HepG2 (cell line): ENCODE measurements at regions not wholly inside any gene's neighbourhood (a gene's known extent, or its start where the extent isn't known, plus 50 kb on each side); places are given as distances from the start of the nearest gene placed in this dataset.

Experiments used
- ATAC-seq: fragments of 200-7000 bp; cut with Tn5 transposase; 3 replicates; pipeline ENCODE4 v1.9.1; 2020; ENCODE audit warnings: mild to moderate bottlenecking, moderate library complexity
- BruUV-seq: library from RNA; stranded (reverse); fragments of 400-500 nt; replicated peaks from 2 replicates; lab custom pipeline; 2021; lab: Mats Ljungman, UMichigan
- CTCF ChIA-PET: fragments of 300-600 bp; formaldehyde crosslinking; extraction: SDS; loops from one replicate; lab custom pipeline; 2021; ENCODE audit warnings: low total read pairs, inconsistent platforms, low intra/inter-chr PET ratio; lab: Yijun Ruan, JAX
- POLR2A ChIA-PET: fragments of 350-600 bp; sonication (Branson Sonifier 250); formaldehyde crosslinking; loops from one replicate; lab custom pipeline; 2020; ENCODE audit warnings: antibody characterized with exemption, inconsistent platforms; lab: Yijun Ruan, JAX
- DNase-seq: peaks from one replicate; pipeline ENCODE4 v3.0.0-alpha.2; 2015; ENCODE audit warnings: low spot score
- FAIRE-seq: peaks from 3 replicates; lab custom pipeline; 2011; peaks lifted over from hg19 to GRCh38; lab: Jason Lieb, UNC
- H2AFZ ChIP-seq: one replicate; pipeline ENCODE4 v1.6.1; 2011; ENCODE audit warnings: low read length, inconsistent platforms
- H3K27ac ChIP-seq: fragments of 300-600 bp; 3 replicates; pipeline ENCODE4 v1.8.0; 2011; ENCODE audit warnings: mixed run types, mild to moderate bottlenecking, mixed read lengths, low read length, inconsistent platforms; ENCODE audit not compliant: insufficient read depth; ENCODE audit errors: extremely low read length
- H3K27me3 ChIP-seq, 2 experiments: fragments of 200-600 bp in 1 of 2; 2 replicates in 1 of 2; 3 replicates in 1 of 2; pipeline versions ENCODE4 v1.6.0 to v1.8.0; 2011; ENCODE audit warnings: low read length in 2 of 2, mild to moderate bottlenecking in 2 of 2, moderate library complexity in 2 of 2, inconsistent platforms in 1 of 2; ENCODE audit not compliant: insufficient read depth in 2 of 2, control insufficient read depth in 1 of 2
- H3K36me3 ChIP-seq, 2 experiments: fragments of 200-600 bp in 1 of 2; replicated peaks in 1 of 2; 2 replicates in 1 of 2; 3 replicates in 1 of 2; pipeline versions ENCODE4 v1.5.1 to v1.8.0; 2011; ENCODE audit warnings: low read length in 2 of 2, inconsistent platforms in 1 of 2; ENCODE audit not compliant: insufficient read depth in 2 of 2, control insufficient read depth in 1 of 2
- H3K4me1 ChIP-seq: 2 replicates; pipeline ENCODE4 v1.5.1; 2012; ENCODE audit warnings: low read length, inconsistent platforms; ENCODE audit not compliant: insufficient read depth
- H3K4me2 ChIP-seq: 2 replicates; pipeline ENCODE4 v1.6.0; 2011; ENCODE audit warnings: low read depth, low read length, inconsistent platforms
- H3K4me3 ChIP-seq, 3 experiments: fragments of 200-600 bp in 1 of 3; sonication (generic), shearing (Covaris generic) in 1 of 3; replicated peaks in 1 of 3; 2 replicates each; pipeline ENCODE4 v1.5.1; 2011 to 2016; ENCODE audit warnings: low read length in 3 of 3, inconsistent platforms in 2 of 3, low read depth in 2 of 3, mild to moderate bottlenecking in 2 of 3, control low read depth in 1 of 3, mixed read lengths in 1 of 3; ENCODE audit not compliant: insufficient read depth in 1 of 3
- H3K79me2 ChIP-seq: one replicate; pipeline ENCODE4 v1.6.1; 2011; ENCODE audit warnings: low read length, inconsistent platforms; ENCODE audit not compliant: insufficient read depth
- H3K9ac ChIP-seq: 2 replicates; pipeline ENCODE4 v1.6.0; 2011; ENCODE audit warnings: mild to moderate bottlenecking, low read depth, low read length, inconsistent platforms; ENCODE audit not compliant: insufficient read depth
- H3K9me3 ChIP-seq: 2 replicates; pipeline ENCODE4 v1.5.1; 2012; ENCODE audit warnings: mild to moderate bottlenecking, low read length
- H4K20me1 ChIP-seq: 2 replicates; pipeline ENCODE4 v1.6.0; 2011; ENCODE audit warnings: inconsistent platforms, mild to moderate bottlenecking, low read length, moderate library complexity; ENCODE audit not compliant: insufficient read depth
- HDAC6 ChIP-seq: fragments of 200-600 bp; sonication (generic); IDR thresholded peaks from 2 replicates; pipeline ENCODE4 v1.7.0; 2017; ENCODE audit warnings: mild to moderate bottlenecking, antibody characterized with exemption, low read length, low read depth
- HNRNPLL ChIP-seq: fragments of 200-400 bp; formaldehyde crosslinking; IDR thresholded peaks from 2 replicates; pipeline ENCODE4 v1.6.1; 2017; ENCODE audit warnings: mild to moderate bottlenecking, low read depth, low read length; ENCODE audit not compliant: poor library complexity, severe bottlenecking
- MTF1 ChIP-seq: sonication (generic); formaldehyde crosslinking; IDR thresholded peaks from 2 replicates; pipeline ENCODE4 v1.5.0; 2020; ENCODE audit warnings: missing genetic modification reagents
- RNF2 ChIP-seq: fragments of 450-650 bp; conservative IDR thresholded peaks from 2 replicates; pipeline ENCODE4 v1.6.1; 2016; ENCODE audit warnings: low read depth
- SAFB2 ChIP-seq: sonication (generic); formaldehyde crosslinking; IDR thresholded peaks from 2 replicates; pipeline ENCODE4 v1.5.1; 2020; ENCODE audit warnings: missing genetic modification reagents, low read depth, mild to moderate bottlenecking, borderline replicate concordance
- ZSCAN9 ChIP-seq: IDR thresholded peaks from 2 replicates; pipeline ENCODE4 v1.6.1; 2016; ENCODE audit warnings: borderline replicate concordance
- WGBS: methylation state at CpG from one replicate; pipeline ENCODE4 v1.1.6; 2017; ENCODE audit warnings: low lambda C conversion rate; 5-methylcytosine and 5-hydroxymethylcytosine counted together
- in situ Hi-C: cut with HindIII; loops from 2 replicates; pipeline ENCODE4 v1.10.0; 2017; ENCODE audit warnings: low pct_unique_long_range_greater_than_20kb; ENCODE audit not compliant: extremely low pct_ligation_motif_present
- intact Hi-C: fragments of 100-400 bp; cut with micrococcal nuclease; formaldehyde crosslinking; loops from one replicate; pipeline ENCODE4 v1.10.0; 2022; ENCODE audit not compliant: unreplicated experiment
- TF ChIP-seq, protein P1 (sequence below): sonication (generic); formaldehyde crosslinking; conservative IDR thresholded peaks from 2 replicates; pipeline ENCODE4 v1.8.0; 2022; ENCODE audit warnings: missing genetic modification reagents

DNA sequence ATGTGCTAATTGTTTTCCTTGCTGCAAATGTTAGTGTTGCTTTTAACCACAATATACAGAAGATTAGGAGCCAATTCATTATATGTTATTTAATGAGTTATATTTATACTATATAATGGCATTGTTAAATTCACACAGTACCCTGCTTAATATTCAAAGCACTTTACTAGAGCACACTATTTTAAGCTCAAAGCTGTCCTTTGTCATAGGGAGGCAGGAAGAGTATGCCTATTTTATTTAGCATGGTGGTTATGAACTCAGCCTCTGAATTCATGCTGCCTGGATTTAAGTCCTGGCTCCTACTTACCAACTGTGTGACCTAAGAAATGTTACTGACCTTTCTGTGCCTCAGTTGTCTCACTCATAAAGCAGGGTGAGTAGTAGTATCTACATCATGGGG lies 80.5 kb downstream of the FASTKD2 start:
- Histone ChIP-seq H3K27me3 (no peaks in the 10 kb centered on the region), H2AFZ (no peak overlapping the region), H3K27ac (no peak overlapping the region), H4K20me1 (no peaks in the 10 kb centered on the region), H3K79me2 (no peaks in the 10 kb centered on the region), H3K36me3 (no peaks in the 10 kb centered on the region), H3K9ac (no peak overlapping the region), H3K4me3 (no peak overlapping the region), H3K4me2 (no peak overlapping the region), H3K9me3 (no peaks in the 10 kb centered on the region), H3K4me1 (peaks cover 38% of the 10 kb centered on the region)
- CTCF ChIA-PET: no interaction called here
- in situ Hi-C loops: no loop called here
- no peak for DNase-seq
- POLR2A ChIA-PET: no interaction called here
- no TSS peak for BruUV-seq
- no peak for FAIRE-seq
- TF ChIP-seq HNRNPLL (no peak), MTF1 (CRISPR knock-in tag) (no peak), HDAC6 (no peak)
- intact Hi-C loops: no loop called here
- no peak for ATAC-seq

DNA sequence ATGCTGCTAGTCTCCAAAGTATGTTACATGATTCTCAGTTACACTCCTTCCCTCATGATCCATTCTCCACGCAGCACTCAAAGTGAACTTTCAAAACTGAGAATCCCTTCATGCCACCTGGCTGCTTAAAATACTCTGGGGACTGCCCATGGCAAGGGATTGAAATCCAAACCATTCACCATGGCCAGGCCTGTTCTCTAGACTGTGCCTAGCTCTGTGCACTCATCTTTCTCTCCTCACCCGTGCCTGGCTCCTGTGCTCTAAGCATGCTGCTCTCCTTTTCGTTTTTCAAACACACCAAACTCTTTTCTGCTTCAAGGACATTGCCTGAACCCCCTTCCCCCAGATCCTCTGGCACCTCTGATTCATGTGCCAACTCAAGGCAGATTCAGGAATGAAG lies 80.9 kb downstream of the FASTKD2 start:
- H2AFZ ChIP-seq: no peak overlapping the region
- H3K4me1 ChIP-seq: peaks cover 38% of the 10 kb centered on the region
- H3K4me2 ChIP-seq: no peak overlapping the region
- no peaks in the 10 kb centered on the region for H3K9me3 ChIP-seq
- in situ Hi-C loops: no loop called here
- POLR2A ChIA-PET: no interaction called here
- H3K4me3 ChIP-seq: no peak overlapping the region
- no peak for DNase-seq
- TF ChIP-seq RNF2 (no peak), ZSCAN9 (CRISPR knock-in tag) (no peak), SAFB2 (CRISPR knock-in tag) (no peak)
- TF ChIP-seq, protein P1, sequence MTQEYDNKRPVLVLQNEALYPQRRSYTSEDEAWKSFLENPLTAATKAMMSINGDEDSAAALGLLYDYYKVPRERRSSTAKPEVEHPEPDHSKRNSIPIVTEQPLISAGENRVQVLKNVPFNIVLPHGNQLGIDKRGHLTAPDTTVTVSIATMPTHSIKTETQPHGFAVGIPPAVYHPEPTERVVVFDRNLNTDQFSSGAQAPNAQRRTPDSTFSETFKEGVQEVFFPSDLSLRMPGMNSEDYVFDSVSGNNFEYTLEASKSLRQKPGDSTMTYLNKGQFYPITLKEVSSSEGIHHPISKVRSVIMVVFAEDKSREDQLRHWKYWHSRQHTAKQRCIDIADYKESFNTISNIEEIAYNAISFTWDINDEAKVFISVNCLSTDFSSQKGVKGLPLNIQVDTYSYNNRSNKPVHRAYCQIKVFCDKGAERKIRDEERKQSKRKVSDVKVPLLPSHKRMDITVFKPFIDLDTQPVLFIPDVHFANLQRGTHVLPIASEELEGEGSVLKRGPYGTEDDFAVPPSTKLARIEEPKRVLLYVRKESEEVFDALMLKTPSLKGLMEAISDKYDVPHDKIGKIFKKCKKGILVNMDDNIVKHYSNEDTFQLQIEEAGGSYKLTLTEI (CRISPR knock-in tag): no peak
- TF ChIP-seq, all 625 proteins: peak for 0
- Histone ChIP-seq H4K20me1 (no peaks in the 10 kb centered on the region), H3K27ac (peak overlapping the region; percentile 67), H3K36me3 (no peaks in the 10 kb centered on the region), H3K27me3 (no peaks in the 10 kb centered on the region), H3K9ac (no peak overlapping the region), H3K79me2 (no peaks in the 10 kb centered on the region)
- BruUV-seq: no TSS peak
- no peak for FAIRE-seq
- intact Hi-C loops: no loop called here
- no peak for ATAC-seq
- 56% methylated on average over 3 of the region's 3 CpGs for WGBS
- CTCF ChIA-PET: no interaction called here
